ENCODE measurements at regions not wholly inside any gene's neighbourhood (a gene's known extent, or its start where the extent isn't known, plus 50 kb on each side); places are given as distances from the start of the nearest gene placed in this dataset.

DNA sequence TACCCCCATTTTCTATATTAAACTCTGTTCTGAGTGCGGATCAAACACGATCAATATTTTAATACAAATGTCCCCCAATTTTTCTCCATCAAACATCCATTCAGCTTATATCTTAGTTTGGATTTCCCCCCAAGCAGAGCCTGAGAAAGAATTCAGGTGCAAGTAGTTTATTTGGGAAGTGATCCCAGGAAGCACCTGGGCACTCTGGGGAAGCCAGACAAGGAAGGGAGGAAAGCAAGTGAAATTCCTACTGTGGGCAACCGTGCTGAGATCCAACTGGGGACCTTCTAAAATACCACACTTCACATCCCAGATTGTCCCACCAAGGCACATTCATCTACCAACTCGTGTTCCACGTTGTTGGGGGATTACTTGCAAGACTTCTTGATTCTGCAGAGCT is 323.4 kb upstream of the NBEA start:
- H3K79me1 ChIP-seq (ENCODE audit: insufficient read depth, low read depth, low read length, poor library complexity, severe bottlenecking) = no peaks in the 10 kb centered on the region
- no peak overlapping the region for H3K23ac ChIP-seq (ENCODE audit: insufficient read length, low read depth, low read length)
- Mint-ChIP-seq H3K27me3 (ENCODE audit: low read depth) (no peaks in the 10 kb centered on the region), H3K4me1 (peaks cover 15 to 16% of the 10 kb centered on the region in 2 experiments), H3K9me3 (no peaks in the 10 kb centered on the region), H3K4me3 (no peak overlapping the region), H3K36me3 (ENCODE audit: insufficient read depth in 1 of 3, low read depth in 3 of 3) (no peaks in the 10 kb centered on the region), H3K27ac (no peak overlapping the region)
- H3K79me2 ChIP-seq (ENCODE audit: insufficient read depth, low read length) = no peaks in the 10 kb centered on the region
- no peak overlapping the region for H3K14ac ChIP-seq (ENCODE audit: insufficient read depth, low read length)
- no peak overlapping the region for H2BK15ac ChIP-seq (ENCODE audit: low read depth, low read length)
- no peaks in the 10 kb centered on the region for H3K23me2 ChIP-seq (ENCODE audit: insufficient read length, low read depth, low read length, poor library complexity, severe bottlenecking)
- no peak overlapping the region for H2BK120ac ChIP-seq (ENCODE audit: low read depth, low read length, poor library complexity, severe bottlenecking)
- H4K5ac ChIP-seq (ENCODE audit: insufficient read length, low read depth, low read length) = no peak overlapping the region
- no peak overlapping the region for H2AK5ac ChIP-seq (ENCODE audit: insufficient read length, low read length)
- no peak overlapping the region for H2BK20ac ChIP-seq (ENCODE audit: low read depth, low read length, poor library complexity, severe bottlenecking)
- no peak overlapping the region for H2AFZ ChIP-seq (ENCODE audit: low read length)
- H4K91ac ChIP-seq (ENCODE audit: insufficient read length, low read depth, low read length) = no peak overlapping the region
- H3K4me1 ChIP-seq (ENCODE audit: insufficient read depth, low read length) = peaks cover 5% of the 10 kb centered on the region; the same call in 1 of the 2 replicates
- H2BK12ac ChIP-seq (ENCODE audit: insufficient read length, low read depth, low read length) = no peak overlapping the region
- no peak overlapping the region for H3K9ac ChIP-seq (ENCODE audit: extremely low read depth, insufficient read length, low read length)
- TF ChIP-seq, protein P1, sequence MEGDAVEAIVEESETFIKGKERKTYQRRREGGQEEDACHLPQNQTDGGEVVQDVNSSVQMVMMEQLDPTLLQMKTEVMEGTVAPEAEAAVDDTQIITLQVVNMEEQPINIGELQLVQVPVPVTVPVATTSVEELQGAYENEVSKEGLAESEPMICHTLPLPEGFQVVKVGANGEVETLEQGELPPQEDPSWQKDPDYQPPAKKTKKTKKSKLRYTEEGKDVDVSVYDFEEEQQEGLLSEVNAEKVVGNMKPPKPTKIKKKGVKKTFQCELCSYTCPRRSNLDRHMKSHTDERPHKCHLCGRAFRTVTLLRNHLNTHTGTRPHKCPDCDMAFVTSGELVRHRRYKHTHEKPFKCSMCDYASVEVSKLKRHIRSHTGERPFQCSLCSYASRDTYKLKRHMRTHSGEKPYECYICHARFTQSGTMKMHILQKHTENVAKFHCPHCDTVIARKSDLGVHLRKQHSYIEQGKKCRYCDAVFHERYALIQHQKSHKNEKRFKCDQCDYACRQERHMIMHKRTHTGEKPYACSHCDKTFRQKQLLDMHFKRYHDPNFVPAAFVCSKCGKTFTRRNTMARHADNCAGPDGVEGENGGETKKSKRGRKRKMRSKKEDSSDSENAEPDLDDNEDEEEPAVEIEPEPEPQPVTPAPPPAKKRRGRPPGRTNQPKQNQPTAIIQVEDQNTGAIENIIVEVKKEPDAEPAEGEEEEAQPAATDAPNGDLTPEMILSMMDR (conservative IDR thresholded peaks at IDR 0.05) = no peak
- no peak overlapping the region for H3K18ac ChIP-seq (ENCODE audit: insufficient read length, low read depth, low read length)
- H3T11ph ChIP-seq (ENCODE audit: low read length) = no peak overlapping the region
- no peak overlapping the region for H3K56ac ChIP-seq (ENCODE audit: insufficient read length, low read depth, low read length)
- no peaks in the 10 kb centered on the region for H4K20me1 ChIP-seq (ENCODE audit: control insufficient read depth, insufficient read depth, insufficient read length)
- no peak overlapping the region for H3K27ac ChIP-seq (ENCODE audit: insufficient read length, low read depth, low read length)
- 100% methylated on average over 2 of the region's 5 CpGs for WGBS (ENCODE audit: extremely low coverage, insufficient read length, low lambda C conversion rate)
- H2BK5ac ChIP-seq (ENCODE audit: insufficient read length, low read length) = no peak overlapping the region
- H3K4ac ChIP-seq (ENCODE audit: low read depth, low read length) = no peak overlapping the region
- H3K4me2 ChIP-seq (ENCODE audit: insufficient read depth, insufficient read length, low read length) = no peak overlapping the region
- no peaks in the 10 kb centered on the region for H3K9me3 ChIP-seq (ENCODE audit: control insufficient read depth, low read depth, low read length)
- DNase-seq = no peak
- H4K8ac ChIP-seq (replicated peaks; ENCODE audit: insufficient read length, low read depth, low read length) = no peak overlapping the region
- no peaks in the 10 kb centered on the region for H3K27me3 ChIP-seq (ENCODE audit: insufficient read depth, low read length)

Measured in H9 (cell line).